Activated CD4-positive, alpha-beta T cell treated with anti-CD3 and anti-CD28 coated beads for 24 hours (primary cell): ENCODE measurements at regions not wholly inside any gene's neighbourhood (a gene's known extent, or its start where the extent isn't known, plus 50 kb on each side); places are given as distances from the start of the nearest gene placed in this dataset.

Experiments
- DNase-seq, 2 donors: peaks; one replicate each; pipeline ENCODE4 v3.0.0-alpha.2; 2020; ENCODE audit warnings: low read depth in 2 of 2

DNA sequence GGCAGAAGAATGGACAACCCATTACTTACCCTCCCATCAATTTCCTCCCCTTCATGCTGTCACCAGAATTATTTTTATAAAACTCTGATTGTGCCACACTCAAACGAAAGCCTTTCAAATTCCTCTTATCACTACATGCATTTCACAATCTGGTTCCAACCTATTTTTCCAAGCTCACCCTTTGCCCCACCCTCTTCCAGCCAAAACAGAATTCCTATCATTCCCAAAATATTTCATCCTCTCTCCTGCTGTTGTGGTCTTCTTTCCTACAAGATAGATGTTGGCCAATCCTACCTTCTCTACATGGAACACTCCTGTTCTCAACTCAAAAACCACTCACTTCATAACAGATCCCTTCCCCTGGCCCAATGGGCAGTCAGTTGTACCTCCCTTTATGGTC is 111.5 kb downstream of the ELAPOR2 start:
- no peak for DNase-seq

- DNase-seq: no peak
Measured at GRCh38 chr7:86943447-86943846, 116.0 kb downstream of the ELAPOR2 start.

DNA sequence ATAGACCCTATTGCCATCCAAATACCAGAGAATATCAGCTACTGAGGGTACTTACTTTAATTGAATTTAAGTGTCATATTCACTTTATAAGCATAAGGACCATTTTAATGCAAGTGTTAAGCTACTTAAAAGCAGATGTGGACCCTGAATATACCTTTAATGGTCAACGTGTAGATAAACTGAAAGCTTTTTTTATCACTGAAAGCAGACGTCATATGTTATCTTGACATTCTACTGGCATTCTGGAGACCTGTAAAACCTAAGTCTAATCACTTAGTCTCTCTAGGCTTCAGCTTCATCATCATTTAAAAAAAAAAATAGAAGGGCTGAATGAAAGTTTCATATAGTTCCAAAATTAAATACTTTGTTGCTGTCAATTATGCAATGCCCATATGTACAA is 116.5 kb downstream of the ELAPOR2 start:
- DNase-seq: no peak

DNA sequence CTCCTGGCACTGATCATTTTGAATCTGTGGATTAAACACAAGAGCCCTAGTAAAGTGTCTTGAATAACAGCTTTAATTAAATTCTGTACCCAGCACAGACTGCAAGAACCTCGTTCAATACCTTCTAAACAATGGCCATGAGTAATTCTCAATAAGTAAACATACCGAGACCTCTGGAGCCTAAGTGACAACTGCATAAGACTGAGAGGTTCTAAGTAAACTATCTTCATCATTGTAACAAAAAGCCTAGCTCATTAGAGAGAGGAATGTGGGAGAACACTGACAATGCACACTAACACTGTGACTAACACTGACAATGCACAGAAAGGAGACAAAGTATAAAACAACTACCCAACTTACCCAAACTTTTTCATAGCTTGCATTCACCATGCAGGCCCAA is 117.4 kb downstream of the ELAPOR2 start:
- DNase-seq: no peak

DNA sequence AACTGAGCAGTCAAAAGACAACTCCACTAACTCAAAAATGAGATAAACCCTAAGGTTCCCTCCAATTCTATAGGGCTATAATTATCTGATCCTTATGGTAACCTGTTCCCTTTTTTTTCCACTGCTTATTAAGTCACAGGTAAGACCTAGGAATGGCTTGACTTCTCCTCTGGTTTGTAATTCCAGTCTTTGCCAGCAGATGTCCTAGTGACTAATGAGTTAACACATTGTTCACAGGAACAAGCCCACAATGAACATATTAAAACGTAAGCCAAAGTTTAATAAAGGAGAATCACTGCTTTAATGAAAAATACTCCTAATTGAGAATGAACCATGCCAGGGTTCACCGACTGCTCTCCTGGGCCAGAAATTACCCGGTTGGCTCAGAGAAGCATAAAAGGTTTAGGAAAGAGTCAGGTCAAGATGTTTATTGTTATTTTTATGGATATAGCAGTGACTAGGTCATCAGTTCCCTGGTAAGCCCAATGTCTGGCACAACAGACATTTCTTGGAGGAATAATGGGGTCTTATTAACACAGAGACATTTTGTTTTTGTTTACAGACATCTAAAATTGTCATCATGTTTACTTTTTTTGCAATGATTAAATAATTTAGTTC is 120.1 kb downstream of the ELAPOR2 start:
- peak in 1 of 2 donors; percentile 62 for DNase-seq

DNA sequence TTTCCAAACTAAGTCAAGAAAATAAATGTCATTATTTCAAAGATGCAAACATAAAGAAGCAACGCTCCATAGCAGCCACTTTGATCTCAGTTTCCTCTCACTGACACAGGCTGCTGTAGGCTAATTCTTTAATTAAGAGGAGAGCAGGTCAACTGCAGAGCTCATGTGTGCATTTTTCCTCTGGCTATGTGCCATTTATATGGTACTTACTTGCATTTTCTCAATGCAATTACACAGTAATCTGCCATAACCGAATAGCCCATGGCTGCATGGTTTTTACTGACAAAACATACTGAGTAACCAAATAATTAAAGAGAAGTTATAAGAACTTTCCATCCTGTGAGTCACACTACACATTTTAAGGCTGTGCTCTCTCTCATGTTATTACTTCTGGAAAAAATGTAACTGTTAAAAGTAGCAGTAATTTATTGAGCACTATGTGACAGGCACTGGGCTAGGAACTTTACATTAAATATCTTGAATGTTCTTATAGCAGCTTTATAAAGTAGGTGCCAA is 122.0 kb downstream of the ELAPOR2 start:
- no peak for DNase-seq

DNA sequence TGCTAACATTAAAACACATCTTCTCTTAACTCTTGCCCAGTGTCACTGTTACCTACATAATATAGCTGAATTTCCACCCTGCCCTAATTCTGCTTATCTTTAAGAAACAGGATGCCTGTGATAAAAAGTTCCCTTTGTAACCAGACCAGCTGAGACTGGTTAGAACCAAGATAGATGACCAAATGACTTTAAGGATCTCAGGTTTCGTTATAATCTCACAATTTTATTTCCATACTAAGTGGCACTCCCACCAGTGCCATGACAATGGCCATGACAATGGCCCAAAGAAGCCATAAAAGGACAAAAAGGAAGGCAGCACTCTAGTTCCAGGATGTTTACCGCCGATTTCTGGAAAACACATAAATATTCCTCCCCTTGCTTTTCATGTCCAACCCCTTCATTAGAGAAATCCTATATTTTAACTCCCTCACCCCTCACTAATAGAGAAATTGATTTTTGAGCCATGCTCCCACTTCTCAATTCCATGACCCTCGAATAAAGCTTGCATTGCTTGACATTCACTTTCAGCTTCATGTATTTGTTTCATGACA is 126.1 kb downstream of the ELAPOR2 start:
- no peak for DNase-seq

GRCh38 chr7:86932038-86932512 is 127.4 kb downstream of the ELAPOR2 start:
- DNase-seq: no peak

- DNase-seq: no peak
Measured at GRCh38 chr7:86931439-86931838, 128.0 kb downstream of the ELAPOR2 start.

DNA sequence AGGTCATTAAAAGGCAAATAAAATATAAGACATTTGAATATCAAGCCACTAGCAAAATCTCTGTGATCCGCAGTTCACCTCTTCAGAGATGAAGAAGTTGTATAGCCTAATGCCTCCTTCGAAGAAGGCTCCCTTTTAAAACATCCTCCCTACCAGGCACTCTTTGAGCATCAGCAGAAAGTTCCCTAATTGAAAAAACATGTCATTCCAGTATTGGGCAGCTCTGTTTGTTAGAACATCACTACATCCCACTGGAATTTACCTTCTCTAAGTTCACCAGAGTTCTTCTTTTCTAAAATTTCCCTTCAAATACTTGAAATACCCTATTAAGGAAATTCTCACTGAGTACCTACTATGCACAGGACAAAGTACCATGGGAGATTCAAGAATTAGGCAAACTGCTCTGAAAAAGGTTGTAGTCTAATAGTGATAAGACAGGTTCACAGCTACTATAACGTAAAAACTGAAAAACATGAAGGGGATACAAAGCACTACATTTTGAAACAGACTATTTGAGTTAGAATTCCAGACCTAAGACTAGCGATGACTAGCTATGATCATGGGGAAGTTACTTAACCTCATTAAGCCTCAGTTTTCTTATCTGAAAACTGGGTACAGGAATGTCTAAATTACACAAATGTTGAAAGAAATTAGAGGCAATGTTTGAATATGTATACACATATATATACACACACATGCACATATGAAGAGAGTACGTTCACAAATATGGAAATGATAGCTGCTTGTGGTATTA is 128.7 kb downstream of the ELAPOR2 start:
- no peak for DNase-seq

DNA sequence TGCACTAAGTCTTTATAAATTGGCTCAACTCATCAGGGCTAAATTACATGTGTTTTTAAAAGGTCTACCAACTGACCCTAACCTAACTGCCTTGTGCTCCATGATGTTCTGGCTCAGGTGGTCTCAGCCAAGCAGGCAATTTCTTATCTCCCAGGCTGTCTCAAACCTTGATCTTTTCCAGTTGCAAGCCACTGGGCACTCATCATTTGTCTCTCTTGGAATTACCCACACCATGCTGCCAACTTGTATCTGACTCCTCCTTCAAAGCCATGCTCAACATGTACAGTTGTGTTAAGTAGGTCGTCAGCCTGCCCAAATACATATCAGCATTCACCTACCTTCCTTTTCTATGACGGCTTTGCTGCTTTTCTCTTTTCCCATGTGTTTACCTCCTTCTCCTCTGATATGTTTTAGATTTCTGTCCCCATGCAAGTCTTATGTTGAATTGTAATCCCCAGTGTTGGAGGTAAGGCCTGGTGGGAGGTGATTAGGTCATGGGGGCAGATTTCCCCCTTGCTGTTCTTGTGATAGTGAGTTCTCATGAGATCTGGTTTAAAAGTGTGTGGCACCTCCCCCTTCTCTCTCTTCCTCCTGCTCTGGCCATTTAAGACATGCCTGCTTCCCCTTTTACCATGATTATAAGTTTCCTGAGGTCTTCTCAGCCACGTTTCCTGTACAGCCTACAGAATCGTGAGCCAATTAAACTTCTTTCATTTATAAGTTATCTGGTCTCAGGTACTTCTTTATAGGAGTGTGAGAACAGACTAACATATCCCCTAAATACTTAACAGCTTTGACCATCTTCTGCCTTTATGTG is 130.0 kb downstream of the ELAPOR2 start:
- DNase-seq: no peak

GRCh38 chr7:86928308-86928707 is 131.1 kb downstream of the ELAPOR2 start:
- DNase-seq: no peak

- DNase-seq: no peak
Measured at GRCh38 chr7:86926732-86927131, 132.7 kb downstream of the ELAPOR2 start.

DNA sequence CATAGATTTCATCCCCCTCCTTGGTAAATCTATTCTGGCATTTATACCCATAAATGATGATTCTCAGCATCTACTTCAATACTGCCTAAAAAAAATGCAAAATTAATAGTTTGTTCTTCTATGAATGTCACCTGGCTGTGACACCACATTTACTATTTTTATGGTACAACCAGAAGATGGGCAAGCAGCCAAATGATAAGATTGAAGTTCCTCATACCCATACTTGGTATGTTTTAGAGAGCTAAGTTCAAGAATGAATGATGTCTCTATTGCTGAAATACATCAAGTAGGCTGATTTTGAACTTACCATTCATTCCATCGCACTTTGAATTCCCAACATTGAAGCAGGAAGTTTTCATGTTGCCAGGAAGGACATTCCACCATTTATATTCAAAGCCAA is 134.2 kb downstream of the ELAPOR2 start:
- no peak for DNase-seq

- no peak for DNase-seq
Measured at GRCh38 chr7:86923527-86923926, 135.9 kb downstream of the ELAPOR2 start.

- DNase-seq: no peak
Measured at GRCh38 chr7:86920154-86920553, 139.3 kb downstream of the ELAPOR2 start.

GRCh38 chr7:86918245-86918644 is 141.2 kb downstream of the ELAPOR2 start:
- no peak for DNase-seq

GRCh38 chr7:86916277-86916825 is 143.1 kb downstream of the ELAPOR2 start:
- DNase-seq: no peak

- DNase-seq: no peak
Measured at GRCh38 chr7:86914551-86914950, 144.9 kb downstream of the ELAPOR2 start.
